ENCODE measurements at regions not wholly inside any gene's neighbourhood (a gene's known extent, or its start where the extent isn't known, plus 50 kb on each side); places are given as distances from the start of the nearest gene placed in this dataset.

DNA sequence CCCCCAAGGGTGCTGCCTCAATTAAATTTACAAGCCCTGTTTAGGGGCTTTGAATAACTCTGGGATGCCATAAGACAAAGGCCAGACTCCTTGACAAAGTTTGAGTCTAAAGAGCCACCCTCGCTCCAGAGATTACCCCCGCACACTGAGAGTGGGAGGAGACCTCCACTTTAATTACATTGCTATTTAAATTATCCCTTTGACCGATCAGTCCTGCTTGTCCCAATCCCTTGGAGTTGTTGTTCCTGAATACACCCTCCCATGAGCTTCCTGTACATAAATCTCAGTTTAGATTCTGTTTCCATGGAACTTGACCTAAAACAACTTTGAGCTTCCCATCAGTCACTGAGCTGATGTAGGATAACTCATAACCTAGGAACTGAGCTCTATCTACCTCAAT, 596.3 kb downstream of the PYDC2 start:
- H3K27ac Mint-ChIP-seq (ENCODE audit: unreplicated experiment), result no peak overlapping the region
- no TSS peak for BruUV-seq (replicated peaks)
- no peaks in the 10 kb centered on the region for H3K4me1 ChIP-seq
- TF ChIP-seq, protein P1, sequence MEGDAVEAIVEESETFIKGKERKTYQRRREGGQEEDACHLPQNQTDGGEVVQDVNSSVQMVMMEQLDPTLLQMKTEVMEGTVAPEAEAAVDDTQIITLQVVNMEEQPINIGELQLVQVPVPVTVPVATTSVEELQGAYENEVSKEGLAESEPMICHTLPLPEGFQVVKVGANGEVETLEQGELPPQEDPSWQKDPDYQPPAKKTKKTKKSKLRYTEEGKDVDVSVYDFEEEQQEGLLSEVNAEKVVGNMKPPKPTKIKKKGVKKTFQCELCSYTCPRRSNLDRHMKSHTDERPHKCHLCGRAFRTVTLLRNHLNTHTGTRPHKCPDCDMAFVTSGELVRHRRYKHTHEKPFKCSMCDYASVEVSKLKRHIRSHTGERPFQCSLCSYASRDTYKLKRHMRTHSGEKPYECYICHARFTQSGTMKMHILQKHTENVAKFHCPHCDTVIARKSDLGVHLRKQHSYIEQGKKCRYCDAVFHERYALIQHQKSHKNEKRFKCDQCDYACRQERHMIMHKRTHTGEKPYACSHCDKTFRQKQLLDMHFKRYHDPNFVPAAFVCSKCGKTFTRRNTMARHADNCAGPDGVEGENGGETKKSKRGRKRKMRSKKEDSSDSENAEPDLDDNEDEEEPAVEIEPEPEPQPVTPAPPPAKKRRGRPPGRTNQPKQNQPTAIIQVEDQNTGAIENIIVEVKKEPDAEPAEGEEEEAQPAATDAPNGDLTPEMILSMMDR (IDR thresholded peaks at IDR 0.05; ENCODE audit: insufficient read depth in 1 of 2, low read depth in 1 of 2, low read length in 1 of 2, severe bottlenecking in 1 of 2, unreplicated experiment in 1 of 2), result no peak
- no peaks in the 10 kb centered on the region for H3K27me3 Mint-ChIP-seq (ENCODE audit: insufficient read depth, unreplicated experiment)
- H3K36me3 Mint-ChIP-seq (ENCODE audit: insufficient read depth, unreplicated experiment), result no peaks in the 10 kb centered on the region
- no peak overlapping the region for H3K4me3 Mint-ChIP-seq (ENCODE audit: unreplicated experiment)
- ChIA-PET CTCF (no interaction called here), POLR2A (no interaction called here)
- no peaks in the 10 kb centered on the region for H3K9me3 Mint-ChIP-seq (ENCODE audit: unreplicated experiment)
- H3K36me3 ChIP-seq (ENCODE audit: control insufficient read depth, insufficient read depth, low read length), result no peaks in the 10 kb centered on the region
- DNase-seq, result no peak
- peaks cover 6% of the 10 kb centered on the region for H3K4me1 Mint-ChIP-seq (ENCODE audit: low read depth, unreplicated experiment)
- intact Hi-C loops (cut with micrococcal nuclease; ENCODE audit: unreplicated experiment), result no loop called here
- no peak overlapping the region for H3K4me3 ChIP-seq (ENCODE audit: low read depth, low read length)
- no peaks in the 10 kb centered on the region for H3K27me3 ChIP-seq (replicated peaks; ENCODE audit: control insufficient read depth, insufficient read depth, low read length)
- no peaks in the 10 kb centered on the region for H3K9me3 ChIP-seq

DNA sequence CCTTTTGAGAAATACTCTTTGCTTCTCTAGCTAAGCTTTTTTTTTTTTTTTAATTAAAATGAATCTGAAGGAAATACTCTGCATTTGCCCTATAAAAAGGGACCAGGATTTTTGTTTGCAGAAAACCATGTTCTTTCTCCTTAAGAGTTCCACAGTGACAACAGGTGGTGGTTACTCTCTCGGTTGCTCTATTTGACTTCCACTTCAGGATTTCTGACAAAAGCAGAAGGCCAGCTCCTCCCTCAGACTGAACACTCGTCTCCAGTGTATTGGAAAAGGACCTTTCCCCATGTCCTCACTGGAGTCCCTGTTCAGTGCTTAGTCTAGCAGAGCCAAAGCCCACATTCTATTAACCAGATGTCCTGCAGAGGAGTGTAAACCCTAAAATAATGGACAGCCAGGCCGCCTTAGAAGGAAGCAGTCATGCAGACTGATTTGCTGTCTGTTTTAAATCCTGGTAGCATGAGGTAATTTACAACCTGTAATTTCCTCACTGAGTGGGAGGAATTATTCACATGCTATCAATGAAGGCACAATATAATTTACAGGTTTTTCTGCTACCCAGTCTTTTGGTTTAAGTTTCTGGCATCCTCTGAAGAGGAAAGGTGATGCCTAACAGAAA, 599.3 kb downstream of the PYDC2 start:
- no peaks in the 10 kb centered on the region for H3K27me3 ChIP-seq (replicated peaks; ENCODE audit: control insufficient read depth, insufficient read depth, low read length)
- CTCF ChIA-PET, result interaction anchor here (0.5 kb wide), 1 partner anchor 1994 kb away, joined by 3 read pairs; no protein-coding TSS in a partner anchor
- H3K4me1 ChIP-seq, result no peaks in the 10 kb centered on the region
- Mint-ChIP-seq H3K9me3 (ENCODE audit: unreplicated experiment) (no peaks in the 10 kb centered on the region), H3K4me3 (ENCODE audit: unreplicated experiment) (no peak overlapping the region), H3K4me1 (ENCODE audit: low read depth, unreplicated experiment) (peaks cover 6% of the 10 kb centered on the region), H3K36me3 (ENCODE audit: insufficient read depth, unreplicated experiment) (no peaks in the 10 kb centered on the region), H3K27me3 (ENCODE audit: insufficient read depth, unreplicated experiment) (no peaks in the 10 kb centered on the region), H3K27ac (ENCODE audit: unreplicated experiment) (no peak overlapping the region)
- no peak for DNase-seq
- intact Hi-C loops (cut with micrococcal nuclease; ENCODE audit: unreplicated experiment), result no loop called here
- TF ChIP-seq, protein P1 (IDR thresholded peaks at IDR 0.05; ENCODE audit: insufficient read depth in 1 of 2, low read depth in 1 of 2, low read length in 1 of 2, severe bottlenecking in 1 of 2, unreplicated experiment in 1 of 2), result no peak
- no peaks in the 10 kb centered on the region for H3K36me3 ChIP-seq (ENCODE audit: control insufficient read depth, insufficient read depth, low read length)
- H3K4me3 ChIP-seq (ENCODE audit: low read depth, low read length), result no peak overlapping the region
- POLR2A ChIA-PET, result no interaction called here
- no peaks in the 10 kb centered on the region for H3K9me3 ChIP-seq
- BruUV-seq (replicated peaks), result no TSS peak

- CTCF ChIA-PET, result no interaction called here
- intact Hi-C loops (cut with micrococcal nuclease; ENCODE audit: unreplicated experiment), result no loop called here
These were observed 600.5 kb downstream of the PYDC2 start for GRCh38 chr3:192061426-192061825.

More at GRCh38 chr3:192061426-192061825, 600.5 kb downstream of the PYDC2 start:
- POLR2A ChIA-PET, result no interaction called here
- Mint-ChIP-seq H3K4me3 (ENCODE audit: unreplicated experiment) (no peak overlapping the region), H3K36me3 (ENCODE audit: insufficient read depth, unreplicated experiment) (no peaks in the 10 kb centered on the region), H3K9me3 (ENCODE audit: unreplicated experiment) (no peaks in the 10 kb centered on the region), H3K27me3 (ENCODE audit: insufficient read depth, unreplicated experiment) (no peaks in the 10 kb centered on the region), H3K4me1 (ENCODE audit: low read depth, unreplicated experiment) (peaks cover 6% of the 10 kb centered on the region), H3K27ac (ENCODE audit: unreplicated experiment) (no peak overlapping the region)
- H3K27me3 ChIP-seq (replicated peaks; ENCODE audit: control insufficient read depth, insufficient read depth, low read length), result no peaks in the 10 kb centered on the region
- no peaks in the 10 kb centered on the region for H3K36me3 ChIP-seq (ENCODE audit: control insufficient read depth, insufficient read depth, low read length)
- TF ChIP-seq, protein P1 (IDR thresholded peaks at IDR 0.05; ENCODE audit: insufficient read depth in 1 of 2, low read depth in 1 of 2, low read length in 1 of 2, severe bottlenecking in 1 of 2, unreplicated experiment in 1 of 2), result no peak
- no peak overlapping the region for H3K4me3 ChIP-seq (ENCODE audit: low read depth, low read length)
- no TSS peak for BruUV-seq (replicated peaks)
- DNase-seq, result no peak
- no peaks in the 10 kb centered on the region for H3K4me1 ChIP-seq
- no peaks in the 10 kb centered on the region for H3K9me3 ChIP-seq
